ENCODE measurements at regions not wholly inside any gene's neighbourhood (a gene's known extent, or its start where the extent isn't known, plus 50 kb on each side); places are given as distances from the start of the nearest gene placed in this dataset.

DNA sequence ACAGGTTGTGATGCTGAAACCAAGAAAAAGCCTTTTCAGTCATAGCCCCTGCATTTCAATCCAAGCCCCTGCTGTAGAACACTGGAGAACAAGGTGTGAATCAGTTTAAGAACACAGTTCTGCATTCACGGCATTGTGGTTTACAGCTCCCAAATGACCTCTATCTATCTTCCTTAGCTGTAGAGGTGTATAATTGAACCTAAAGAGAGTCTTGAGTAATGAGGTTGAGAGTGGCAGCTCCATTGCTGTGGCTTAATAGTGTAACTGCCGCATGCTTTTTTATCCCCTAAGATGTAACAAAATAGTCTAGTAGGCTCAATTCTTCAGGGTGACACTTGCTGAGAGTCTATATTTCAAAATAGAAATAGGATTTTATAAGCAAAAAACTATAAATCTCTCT, 121.3 kb upstream of the EPHA4 start:
- Histone ChIP-seq H3K4me1 (replicated peaks) (no peaks in the 10 kb centered on the region), H3K36me3 (no peaks in the 10 kb centered on the region), H3K9me3 (no peaks in the 10 kb centered on the region), H3K4me3 (no peak overlapping the region), H3K27ac (no peak overlapping the region), H3K27me3 (replicated peaks; ENCODE audit: insufficient read depth) (no peaks in the 10 kb centered on the region)
- no peak for DNase-seq (ENCODE audit: low spot score)
- intact Hi-C loops (cut with DNase I), result no loop called here
- WGBS, result 65% methylated on average over 2 of the region's 2 CpGs
- TF ChIP-seq POLR2A (IDR thresholded peaks at IDR 0.05) (no peak), POLR2AphosphoS5 (IDR thresholded peaks at IDR 0.05) (no peak)
- TF ChIP-seq, protein P1, sequence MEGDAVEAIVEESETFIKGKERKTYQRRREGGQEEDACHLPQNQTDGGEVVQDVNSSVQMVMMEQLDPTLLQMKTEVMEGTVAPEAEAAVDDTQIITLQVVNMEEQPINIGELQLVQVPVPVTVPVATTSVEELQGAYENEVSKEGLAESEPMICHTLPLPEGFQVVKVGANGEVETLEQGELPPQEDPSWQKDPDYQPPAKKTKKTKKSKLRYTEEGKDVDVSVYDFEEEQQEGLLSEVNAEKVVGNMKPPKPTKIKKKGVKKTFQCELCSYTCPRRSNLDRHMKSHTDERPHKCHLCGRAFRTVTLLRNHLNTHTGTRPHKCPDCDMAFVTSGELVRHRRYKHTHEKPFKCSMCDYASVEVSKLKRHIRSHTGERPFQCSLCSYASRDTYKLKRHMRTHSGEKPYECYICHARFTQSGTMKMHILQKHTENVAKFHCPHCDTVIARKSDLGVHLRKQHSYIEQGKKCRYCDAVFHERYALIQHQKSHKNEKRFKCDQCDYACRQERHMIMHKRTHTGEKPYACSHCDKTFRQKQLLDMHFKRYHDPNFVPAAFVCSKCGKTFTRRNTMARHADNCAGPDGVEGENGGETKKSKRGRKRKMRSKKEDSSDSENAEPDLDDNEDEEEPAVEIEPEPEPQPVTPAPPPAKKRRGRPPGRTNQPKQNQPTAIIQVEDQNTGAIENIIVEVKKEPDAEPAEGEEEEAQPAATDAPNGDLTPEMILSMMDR (IDR thresholded peaks at IDR 0.05), result no peak

DNA sequence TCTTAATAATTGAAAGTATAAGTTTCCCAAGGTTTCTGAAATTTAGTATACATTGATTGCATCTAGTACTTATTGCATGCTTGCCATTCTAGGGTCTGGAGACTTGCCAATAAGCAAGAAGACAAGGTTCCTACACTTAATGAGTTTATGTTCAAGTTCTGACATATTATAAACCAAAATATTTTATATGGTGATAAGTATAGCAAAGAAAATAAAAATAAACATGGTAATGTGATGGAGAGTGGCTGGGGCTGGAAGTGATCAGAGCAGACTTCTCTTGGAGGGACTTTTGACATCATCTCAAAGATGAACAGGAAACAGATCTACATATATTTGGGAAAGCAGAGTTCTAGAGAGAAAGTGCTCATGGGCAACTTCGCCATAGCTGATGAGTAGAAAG, 119.5 kb upstream of the EPHA4 start:
- Histone ChIP-seq H3K4me3 (no peak overlapping the region), H3K4me1 (replicated peaks) (no peaks in the 10 kb centered on the region), H3K36me3 (no peaks in the 10 kb centered on the region), H3K27ac (no peak overlapping the region), H3K9me3 (no peaks in the 10 kb centered on the region), H3K27me3 (replicated peaks; ENCODE audit: insufficient read depth) (no peaks in the 10 kb centered on the region)
- TF ChIP-seq POLR2AphosphoS5 (IDR thresholded peaks at IDR 0.05) (no peak), POLR2A (IDR thresholded peaks at IDR 0.05) (no peak)
- TF ChIP-seq, protein P1 (IDR thresholded peaks at IDR 0.05), result no peak
- 94% methylated on average over 1 of the region's 1 CpG for WGBS
- DNase-seq (ENCODE audit: low spot score), result no peak
- intact Hi-C loops (cut with DNase I), result no loop called here

DNA sequence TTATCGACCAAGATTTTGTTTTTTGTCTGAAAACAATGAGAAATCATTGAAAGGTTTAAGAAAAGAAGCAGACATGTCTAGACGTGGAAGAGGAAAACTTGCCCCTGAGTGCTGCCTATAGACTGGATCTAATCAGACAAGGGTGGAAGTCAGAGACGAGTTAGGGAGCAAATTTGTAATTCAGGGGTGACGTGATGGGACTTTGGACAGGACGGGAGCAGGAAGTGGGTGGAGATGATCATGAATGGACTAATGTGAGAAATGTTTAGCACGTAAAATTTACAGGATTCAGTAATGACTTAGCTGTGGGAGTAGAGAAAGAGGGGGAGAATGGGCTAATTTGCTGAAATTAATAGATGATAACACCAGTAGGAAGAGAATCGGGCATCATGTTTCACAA, 117.0 kb upstream of the EPHA4 start:
- intact Hi-C loops (cut with DNase I), result no loop called here
- H3K9me3 ChIP-seq, result no peaks in the 10 kb centered on the region

DNA sequence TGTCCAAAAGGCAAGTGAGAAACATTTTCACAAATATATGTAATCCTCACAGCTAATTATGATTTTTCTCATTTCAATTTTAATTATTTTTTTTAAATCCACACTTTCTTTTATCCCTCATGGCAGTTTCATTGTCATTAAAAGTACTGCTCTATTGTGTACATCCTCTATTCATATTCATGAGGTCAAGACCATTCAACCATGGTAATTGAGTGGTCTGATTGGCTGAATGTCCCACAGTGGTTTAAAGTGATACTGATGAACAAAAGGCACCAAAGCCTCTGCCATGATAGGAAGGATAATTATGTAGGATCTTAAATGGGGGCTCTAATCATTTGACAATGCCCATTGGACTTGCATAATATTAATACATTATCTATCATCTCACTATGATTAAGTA, 108.4 kb upstream of the EPHA4 start:
- DNase-seq (ENCODE audit: low spot score), result no peak

More for the DNA sequence above, 117.0 kb upstream of the EPHA4 start:
- TF ChIP-seq, protein P1 (IDR thresholded peaks at IDR 0.05), result no peak
- Histone ChIP-seq H3K36me3 (no peaks in the 10 kb centered on the region), H3K4me1 (replicated peaks) (no peaks in the 10 kb centered on the region), H3K27me3 (replicated peaks; ENCODE audit: insufficient read depth) (no peaks in the 10 kb centered on the region), H3K27ac (no peak overlapping the region), H3K4me3 (no peak overlapping the region)
- DNase-seq (ENCODE audit: low spot score), result no peak
- 70% methylated on average over 7 of the region's 7 CpGs for WGBS

DNA sequence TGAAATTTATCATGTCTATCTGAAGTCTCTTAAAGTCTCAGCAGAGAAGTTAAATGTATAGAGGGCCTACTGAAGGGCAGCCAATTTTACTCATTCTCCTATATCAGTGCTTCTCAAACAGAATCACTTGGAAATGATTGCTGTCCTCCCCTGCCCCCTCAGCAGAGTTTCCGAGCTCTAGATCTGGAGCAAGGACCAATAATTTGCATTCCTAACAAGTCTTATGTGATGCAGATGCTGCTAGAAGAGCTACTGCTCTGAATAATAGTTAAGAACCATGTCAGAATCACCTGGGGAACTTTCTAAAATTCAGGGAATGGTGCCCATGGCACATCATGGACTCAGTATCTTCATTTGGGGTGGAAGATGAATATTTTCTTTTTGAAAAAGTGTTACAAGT, 105.6 kb upstream of the EPHA4 start:
- intact Hi-C loops (cut with DNase I), result no loop called here
- H3K27me3 ChIP-seq (replicated peaks; ENCODE audit: insufficient read depth), result no peaks in the 10 kb centered on the region
- TF ChIP-seq POLR2A (IDR thresholded peaks at IDR 0.05) (no peak), POLR2AphosphoS5 (IDR thresholded peaks at IDR 0.05) (no peak)
- TF ChIP-seq, protein P1 (IDR thresholded peaks at IDR 0.05), result no peak
- no peak for DNase-seq (ENCODE audit: low spot score)
- no peak overlapping the region for H3K27ac ChIP-seq
- H3K4me1 ChIP-seq (replicated peaks), result no peaks in the 10 kb centered on the region
- WGBS, result 94% methylated on average over 1 of the region's 1 CpG
- H3K36me3 ChIP-seq, result no peaks in the 10 kb centered on the region
- no peaks in the 10 kb centered on the region for H3K9me3 ChIP-seq
- no peak overlapping the region for H3K4me3 ChIP-seq

More for the DNA sequence above, 108.4 kb upstream of the EPHA4 start:
- intact Hi-C loops (cut with DNase I), result no loop called here
- Histone ChIP-seq H3K4me3 (no peak overlapping the region), H3K9me3 (no peaks in the 10 kb centered on the region), H3K27me3 (replicated peaks; ENCODE audit: insufficient read depth) (no peaks in the 10 kb centered on the region), H3K4me1 (replicated peaks) (no peaks in the 10 kb centered on the region), H3K36me3 (no peaks in the 10 kb centered on the region), H3K27ac (no peak overlapping the region)
- TF ChIP-seq, protein P1 (IDR thresholded peaks at IDR 0.05), result no peak
- TF ChIP-seq POLR2A (IDR thresholded peaks at IDR 0.05) (no peak), POLR2AphosphoS5 (IDR thresholded peaks at IDR 0.05) (no peak)
